Astrocyte of the spinal cord (primary cell): ENCODE measurements at regions not wholly inside any gene's neighbourhood (a gene's known extent, or its start where the extent isn't known, plus 50 kb on each side); places are given as distances from the start of the nearest gene placed in this dataset.

Experiments
- DNase-seq: peaks from one replicate; pipeline ENCODE4 v3.0.0; 2011; ENCODE audit warnings: low read depth, low spot score
- H3K4me3 ChIP-seq: 2 replicates; pipeline ENCODE4 v1.5.1; 2011; ENCODE audit warnings: low read depth, mild to moderate bottlenecking, low read length, moderate library complexity
- CTCF ChIP-seq: IDR thresholded peaks from 2 replicates; pipeline ENCODE4 v1.5.1; 2012; ENCODE audit warnings: low read depth, mild to moderate bottlenecking, low read length, inconsistent platforms
- in situ Hi-C: cut with HindIII; loops from 2 replicates; pipeline ENCODE4 v1.10.0; 2017; ENCODE audit warnings: low sequenced_read_pairs

GRCh38 chr11:122360875-122361274, 244.9 kb upstream of the BLID start:
- TF ChIP-seq CTCF = no peak
- DNase-seq = no peak
- in situ Hi-C loops = no loop called here
- no peak overlapping the region for H3K4me3 ChIP-seq

- H3K4me3 ChIP-seq = no peak overlapping the region
- in situ Hi-C loops = no loop called here
- TF ChIP-seq CTCF = no peak
- DNase-seq = no peak
Measured at GRCh38 chr11:122359081-122359571, 243.1 kb upstream of the BLID start.

GRCh38 chr11:122358292-122358691, 242.3 kb upstream of the BLID start:
- no peak for DNase-seq
- TF ChIP-seq CTCF = no peak
- no peak overlapping the region for H3K4me3 ChIP-seq
- in situ Hi-C loops = no loop called here

- H3K4me3 ChIP-seq = no peak overlapping the region
- DNase-seq = no peak
- in situ Hi-C loops = no loop called here
- TF ChIP-seq CTCF = no peak
Measured at GRCh38 chr11:122355968-122356367, 240.0 kb upstream of the BLID start.

GRCh38 chr11:122354025-122354697, 238.1 kb upstream of the BLID start:
- in situ Hi-C loops = no loop called here
- H3K4me3 ChIP-seq = no peak overlapping the region
- no peak for TF ChIP-seq CTCF
- DNase-seq = no peak

- H3K4me3 ChIP-seq = no peak overlapping the region
- DNase-seq = no peak
- in situ Hi-C loops = no loop called here
- TF ChIP-seq CTCF = no peak
Measured at GRCh38 chr11:122353561-122353960, 237.5 kb upstream of the BLID start.
